Activated CD8-positive, alpha-beta memory T cell treated with anti-CD3 and anti-CD28 coated beads, Interleukin-2, amount 50 U/mL, for 48 hours (primary cell): ENCODE measurements at regions not wholly inside any gene's neighbourhood (a gene's known extent, or its start where the extent isn't known, plus 50 kb on each side); places are given as distances from the start of the nearest gene placed in this dataset.

ENCODE experiments used
- DNase-seq: peaks from one replicate; pipeline ENCODE4 v3.0.0-alpha.2; 2020

DNA sequence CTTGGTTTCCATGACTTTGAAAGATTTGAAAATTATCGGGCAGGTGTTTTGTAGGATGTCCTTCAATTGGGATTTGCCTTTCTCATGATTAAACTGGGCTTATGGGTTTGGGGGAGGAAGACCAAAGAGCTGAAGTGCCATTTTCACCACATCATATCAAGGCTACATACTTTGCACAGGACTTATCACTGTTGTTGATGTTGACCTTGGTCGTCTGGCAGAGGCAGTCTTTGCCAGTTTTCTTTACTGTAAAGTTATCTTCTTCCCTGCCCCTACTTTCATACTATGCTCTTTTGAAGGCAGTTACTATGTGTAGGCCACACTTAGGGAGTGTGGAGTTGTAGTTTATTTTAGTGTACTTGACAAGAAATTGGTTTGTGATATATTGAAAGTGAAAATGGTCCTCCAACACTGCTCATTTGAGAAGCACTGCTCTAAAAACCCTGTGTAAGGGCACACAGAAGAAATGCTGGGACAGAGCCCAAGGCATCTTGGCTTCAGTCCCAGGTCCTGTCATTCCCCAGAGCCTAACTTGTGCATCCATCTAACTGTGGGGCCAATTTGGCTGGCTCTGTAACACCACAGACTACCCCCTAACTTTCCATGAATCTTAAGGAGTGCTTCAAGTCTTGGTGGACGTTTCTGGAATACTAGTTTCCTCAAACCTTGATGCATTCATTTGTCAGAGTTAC, 384.9 kb downstream of the KCNRG start:
- no peak for DNase-seq

DNA sequence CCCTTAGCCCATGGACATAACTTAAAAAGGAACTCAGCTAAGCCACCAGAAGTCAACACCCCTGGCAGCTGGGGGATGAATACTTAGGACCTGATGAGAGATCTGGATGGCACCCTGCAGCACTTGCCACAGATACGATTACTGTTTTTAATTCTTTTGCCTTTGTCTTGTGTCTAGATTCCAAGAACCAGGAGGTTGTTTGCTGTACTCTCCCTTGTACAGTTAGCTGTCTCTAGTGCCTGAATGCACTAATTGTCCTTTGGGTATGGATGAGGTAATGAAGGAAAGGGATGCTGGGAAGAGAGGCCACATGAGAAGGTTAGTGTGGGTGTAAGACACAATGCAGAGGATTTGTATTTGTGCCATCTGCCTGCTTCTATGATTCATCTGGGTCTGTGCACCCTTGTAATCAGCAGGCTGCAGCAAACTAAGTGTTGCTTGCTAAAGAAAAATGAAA, 385.8 kb downstream of the KCNRG start:
- no peak for DNase-seq

GRCh38 chr13:50401721-50402465, 386.6 kb downstream of the KCNRG start:
- no peak for DNase-seq

DNA sequence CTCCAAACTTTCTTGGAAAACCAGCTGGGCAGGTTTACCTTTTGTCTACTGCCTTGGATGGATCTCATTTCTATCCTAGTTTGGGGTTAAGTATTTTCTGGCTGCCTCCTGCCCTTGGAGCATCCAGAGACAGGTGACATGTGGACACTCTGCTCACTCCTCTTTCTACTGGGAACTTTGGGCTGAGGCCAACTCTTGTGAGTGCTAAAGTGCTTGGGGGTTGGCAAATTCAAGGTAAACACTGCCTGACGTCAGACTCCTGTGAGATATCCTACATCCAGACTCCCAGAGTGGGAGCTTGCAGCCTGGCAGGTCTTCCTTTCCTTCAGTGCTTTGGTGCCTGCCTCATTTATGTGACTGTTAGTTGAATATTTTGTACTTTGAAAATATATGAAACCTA, 388.1 kb downstream of the KCNRG start:
- no peak for DNase-seq

GRCh38 chr13:50404116-50404515, 388.9 kb downstream of the KCNRG start:
- DNase-seq, result no peak

DNA sequence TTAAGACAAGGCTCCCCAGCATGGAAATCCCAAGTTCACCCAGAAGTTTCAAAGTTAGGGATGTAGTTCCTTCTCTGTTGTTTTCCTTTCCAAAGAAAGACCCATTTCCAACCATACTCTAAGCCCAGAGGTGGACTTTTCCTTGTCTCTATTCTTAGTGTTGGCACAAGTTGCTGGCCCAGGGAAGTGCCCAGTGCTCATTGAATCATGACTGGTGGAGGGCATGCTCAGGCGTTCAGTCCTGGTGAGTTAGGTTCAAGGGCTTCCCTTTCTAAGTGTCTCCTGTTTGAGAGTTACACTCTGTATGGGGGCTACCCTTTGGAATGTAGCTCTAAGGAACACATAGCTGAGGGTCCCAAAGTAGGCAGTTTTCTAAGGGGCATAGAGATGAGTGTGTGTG, 389.5 kb downstream of the KCNRG start:
- DNase-seq, result no peak

- DNase-seq, result no peak
Measured at GRCh38 chr13:50406831-50407230, 391.6 kb downstream of the KCNRG start.

- DNase-seq, result no peak
Measured at GRCh38 chr13:50408068-50408467, 392.8 kb downstream of the KCNRG start.

GRCh38 chr13:50409220-50409619, 394.0 kb downstream of the KCNRG start:
- DNase-seq, result no peak

DNA sequence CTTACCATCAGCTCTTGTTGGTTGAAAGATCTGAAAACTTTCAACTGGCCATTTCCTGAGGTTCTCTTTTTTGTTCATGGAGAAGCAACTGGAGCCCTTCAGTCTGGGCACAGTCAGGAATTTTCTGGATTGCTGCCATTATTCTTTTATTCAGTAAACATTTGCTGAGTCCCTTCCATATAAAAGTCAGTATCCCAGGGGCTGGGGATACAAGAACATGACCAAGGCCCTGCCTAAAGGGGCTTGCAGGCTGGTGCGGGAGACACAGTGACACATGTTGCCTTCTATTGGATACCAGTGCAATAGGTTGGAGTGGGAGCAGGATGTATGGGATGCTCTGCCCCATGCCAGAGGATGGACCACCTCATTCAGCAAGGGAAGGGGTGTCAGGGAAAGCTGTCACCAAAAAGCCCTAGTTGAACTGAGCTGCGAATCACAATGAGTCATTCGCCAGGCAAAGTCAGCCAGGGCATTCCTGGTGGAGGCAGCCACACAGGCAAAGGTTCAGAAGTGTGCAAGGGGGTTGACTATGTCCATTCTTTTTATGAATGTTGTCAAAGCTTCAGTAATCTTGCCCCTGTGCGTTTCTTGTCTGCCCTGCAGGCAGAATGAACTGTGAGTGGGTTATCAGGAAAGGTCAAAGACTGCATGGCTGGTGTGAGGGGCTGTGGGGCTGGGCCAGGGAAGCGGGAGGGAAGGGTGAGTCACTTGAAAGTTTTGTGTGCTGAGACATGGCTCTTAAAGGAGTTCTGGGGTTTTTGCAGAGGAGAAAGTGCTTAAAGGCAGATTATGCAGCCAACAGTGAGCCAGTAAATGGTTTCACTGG, 395.9 kb downstream of the KCNRG start:
- DNase-seq, result no peak

DNA sequence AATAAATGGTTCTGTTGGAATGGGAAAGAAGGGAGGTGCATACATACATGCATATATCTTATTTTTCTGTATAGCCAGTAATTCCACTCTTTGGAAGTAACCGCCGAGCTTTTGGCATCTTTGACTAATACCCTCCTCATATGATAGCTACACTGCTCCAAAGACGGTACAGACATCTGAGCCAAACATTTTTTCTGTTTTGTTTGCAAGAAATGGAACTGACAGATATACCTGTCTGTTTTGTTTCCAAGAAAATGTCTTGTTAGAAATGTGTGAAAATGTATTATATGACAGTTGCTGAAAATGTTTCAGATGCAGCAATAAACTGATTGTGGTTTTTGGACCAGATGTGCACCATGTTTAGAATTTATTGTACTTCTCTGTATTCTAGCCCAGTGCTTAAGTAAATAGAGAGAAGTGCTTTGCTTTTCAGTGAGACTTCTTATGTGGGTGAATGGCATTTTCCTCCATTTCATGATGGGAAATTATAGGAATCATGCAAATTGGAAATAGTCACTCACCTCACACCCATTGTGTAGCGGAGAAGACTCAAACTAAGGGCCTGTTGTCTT, 396.9 kb downstream of the KCNRG start:
- DNase-seq, result no peak

GRCh38 chr13:50414640-50415039, 399.4 kb downstream of the KCNRG start:
- no peak for DNase-seq

GRCh38 chr13:50415428-50415827, 400.2 kb downstream of the KCNRG start:
- DNase-seq, result no peak

- DNase-seq, result no peak
Measured at GRCh38 chr13:50417597-50417996, 402.4 kb downstream of the KCNRG start.

GRCh38 chr13:50419331-50419865, 404.2 kb downstream of the KCNRG start:
- no peak for DNase-seq

- no peak for DNase-seq
Measured at GRCh38 chr13:50419896-50420295, 404.7 kb downstream of the KCNRG start.

- no peak for DNase-seq
Measured at GRCh38 chr13:50420718-50421472, 405.7 kb downstream of the KCNRG start.

DNA sequence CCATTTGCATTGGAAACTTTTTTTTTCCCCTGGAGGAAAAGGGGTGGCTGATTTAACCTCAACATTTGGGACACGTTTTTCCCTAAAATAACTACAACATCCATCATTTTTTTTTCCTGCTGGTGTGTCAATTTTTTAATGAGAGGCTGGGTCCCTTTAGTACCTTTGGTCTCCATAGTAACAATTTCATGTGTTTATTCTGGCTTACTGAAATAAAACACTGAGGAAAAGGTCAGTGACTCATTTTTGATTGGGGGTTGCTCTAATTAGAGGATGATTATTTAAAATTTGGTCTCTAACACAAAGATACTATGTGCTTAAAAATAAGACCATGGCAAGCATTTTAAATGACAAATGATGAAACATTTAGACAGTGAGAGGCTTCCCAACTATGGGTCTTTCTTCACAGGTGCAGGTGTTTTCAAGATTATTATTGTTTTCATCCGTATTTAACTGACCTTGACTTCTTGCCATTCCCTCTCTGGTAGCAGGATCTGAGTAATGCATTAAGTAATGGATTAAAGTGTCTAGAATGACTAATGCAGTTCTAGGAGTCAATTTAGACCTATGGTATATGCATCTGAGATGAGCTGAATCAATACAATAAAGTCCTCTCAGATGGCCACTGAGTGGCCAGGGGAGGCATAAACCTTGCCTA, 406.4 kb downstream of the KCNRG start:
- DNase-seq, result no peak

GRCh38 chr13:50422181-50423148, 407.2 kb downstream of the KCNRG start:
- DNase-seq, result no peak

- no peak for DNase-seq
Measured at GRCh38 chr13:50424993-50425392, 409.7 kb downstream of the KCNRG start.
